ENCODE measurements at regions not wholly inside any gene's neighbourhood (a gene's known extent, or its start where the extent isn't known, plus 50 kb on each side); places are given as distances from the start of the nearest gene placed in this dataset.

DNA sequence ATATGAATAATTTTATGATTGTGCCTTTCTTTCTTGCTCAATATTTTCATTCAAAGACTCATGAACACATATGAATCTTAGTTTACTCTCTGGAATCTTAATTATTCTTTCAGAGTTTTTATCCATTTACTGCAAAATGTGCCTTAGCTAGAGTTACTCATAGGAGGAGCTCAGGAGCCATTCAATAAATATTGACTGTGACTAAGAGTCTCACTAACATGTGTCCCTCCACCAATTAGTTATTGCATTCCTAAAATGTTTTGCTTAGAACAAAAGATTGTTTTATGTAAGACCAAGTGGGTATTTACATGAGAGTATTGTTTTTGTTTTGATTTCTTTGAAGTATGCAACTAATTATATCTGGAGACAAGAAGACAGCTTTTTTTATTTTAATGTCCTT, 218.4 kb upstream of the MAST4 start:
- TF ChIP-seq EZH2 (IDR thresholded peaks at IDR 0.05; ENCODE audit: borderline replicate concordance, low read depth, low read length, poor library complexity, severe bottlenecking): no peak
- TF ChIP-seq, protein P1, sequence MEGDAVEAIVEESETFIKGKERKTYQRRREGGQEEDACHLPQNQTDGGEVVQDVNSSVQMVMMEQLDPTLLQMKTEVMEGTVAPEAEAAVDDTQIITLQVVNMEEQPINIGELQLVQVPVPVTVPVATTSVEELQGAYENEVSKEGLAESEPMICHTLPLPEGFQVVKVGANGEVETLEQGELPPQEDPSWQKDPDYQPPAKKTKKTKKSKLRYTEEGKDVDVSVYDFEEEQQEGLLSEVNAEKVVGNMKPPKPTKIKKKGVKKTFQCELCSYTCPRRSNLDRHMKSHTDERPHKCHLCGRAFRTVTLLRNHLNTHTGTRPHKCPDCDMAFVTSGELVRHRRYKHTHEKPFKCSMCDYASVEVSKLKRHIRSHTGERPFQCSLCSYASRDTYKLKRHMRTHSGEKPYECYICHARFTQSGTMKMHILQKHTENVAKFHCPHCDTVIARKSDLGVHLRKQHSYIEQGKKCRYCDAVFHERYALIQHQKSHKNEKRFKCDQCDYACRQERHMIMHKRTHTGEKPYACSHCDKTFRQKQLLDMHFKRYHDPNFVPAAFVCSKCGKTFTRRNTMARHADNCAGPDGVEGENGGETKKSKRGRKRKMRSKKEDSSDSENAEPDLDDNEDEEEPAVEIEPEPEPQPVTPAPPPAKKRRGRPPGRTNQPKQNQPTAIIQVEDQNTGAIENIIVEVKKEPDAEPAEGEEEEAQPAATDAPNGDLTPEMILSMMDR (conservative IDR thresholded peaks at IDR 0.05; ENCODE audit: low read depth, low read length): no peak
